Mesenchymal stem cell (in vitro differentiated cells and primary cell): ENCODE measurements at regions not wholly inside any gene's neighbourhood (a gene's known extent, or its start where the extent isn't known, plus 50 kb on each side); places are given as distances from the start of the nearest gene placed in this dataset.
A peak's percentile ranks its signal among the peaks of the same experiment; 100 is the strongest.

Experiments
- DNase-seq: peaks from one replicate; pipeline ENCODE4 v3.0.0-alpha.2; 2013
- H2AFZ ChIP-seq: one replicate; pipeline ENCODE4 v1.6.1; 2013; ENCODE audit warnings: low read depth, mild to moderate bottlenecking, control low read depth, inconsistent platforms, low read length, moderate library complexity
- H2AK5ac ChIP-seq: 2 replicates; pipeline ENCODE4 v1.6.1; 2013; ENCODE audit warnings: low read length, moderate library complexity, mild to moderate bottlenecking, inconsistent platforms; ENCODE audit not compliant: severe bottlenecking
- H2BK120ac ChIP-seq: one replicate; pipeline ENCODE4 v1.6.1; 2013; ENCODE audit warnings: low read depth, mild to moderate bottlenecking, inconsistent platforms, low read length, moderate library complexity
- H2BK12ac ChIP-seq, 2 experiments: one replicate each; pipeline ENCODE4 v1.6.1; 2013; ENCODE audit warnings: inconsistent platforms in 2 of 2, low read length in 2 of 2, mild to moderate bottlenecking in 2 of 2, moderate library complexity in 2 of 2, control low read depth in 1 of 2
- H2BK15ac ChIP-seq: one replicate; pipeline ENCODE4 v1.6.1; 2013; ENCODE audit warnings: mild to moderate bottlenecking, low read depth, inconsistent platforms; ENCODE audit not compliant: poor library complexity, severe bottlenecking
- H2BK5ac ChIP-seq: 2 replicates; pipeline ENCODE4 v1.6.1; 2013; ENCODE audit warnings: low read depth, mild to moderate bottlenecking, low read length, control low read depth, inconsistent platforms; ENCODE audit not compliant: poor library complexity, severe bottlenecking
- H3K14ac ChIP-seq, 2 experiments: one replicate each; pipeline ENCODE4 v1.6.1; 2013; ENCODE audit warnings: inconsistent platforms in 2 of 2, low read length in 2 of 2, control low read depth in 1 of 2, mild to moderate bottlenecking in 1 of 2, moderate library complexity in 1 of 2
- H3K18ac ChIP-seq, 2 experiments: one replicate each; pipeline ENCODE4 v1.6.1; 2013; ENCODE audit warnings: inconsistent platforms in 2 of 2, low read length in 2 of 2, control low read depth in 1 of 2, low read depth in 1 of 2, mild to moderate bottlenecking in 1 of 2
- H3K23ac ChIP-seq, 2 experiments: one replicate each; pipeline ENCODE4 v1.6.1; 2013; ENCODE audit warnings: inconsistent platforms in 2 of 2, low read length in 2 of 2, mild to moderate bottlenecking in 2 of 2, moderate library complexity in 2 of 2, control low read depth in 1 of 2
- H3K27ac ChIP-seq: 2 replicates; pipeline ENCODE4 v1.5.1; 2013; ENCODE audit warnings: mild to moderate bottlenecking, moderate library complexity, low read length, control low read depth, inconsistent platforms; ENCODE audit not compliant: poor library complexity, severe bottlenecking
- H3K27me3 ChIP-seq, 2 experiments: 2 replicates each; pipeline versions ENCODE4 v1.6.1 to v1.7.0; 2013; ENCODE audit warnings: low read length in 2 of 2, mild to moderate bottlenecking in 2 of 2, moderate library complexity in 2 of 2, control low read depth in 1 of 2, inconsistent platforms in 1 of 2; ENCODE audit not compliant: control insufficient read depth in 1 of 2, insufficient read depth in 1 of 2
- H3K36me3 ChIP-seq, 2 experiments: 2 replicates each; pipeline versions ENCODE4 v1.6.1 to v1.7.0; 2013; ENCODE audit warnings: low read length in 2 of 2, control low read depth in 1 of 2, inconsistent platforms in 1 of 2, low read depth in 1 of 2, mild to moderate bottlenecking in 1 of 2; ENCODE audit not compliant: insufficient read depth in 2 of 2, control insufficient read depth in 1 of 2
- H3K4ac ChIP-seq, 2 experiments: one replicate each; pipeline ENCODE4 v1.6.1; 2013; ENCODE audit warnings: inconsistent platforms in 2 of 2, low read length in 2 of 2, mild to moderate bottlenecking in 2 of 2, moderate library complexity in 2 of 2, control low read depth in 1 of 2, low read depth in 1 of 2
- H3K4me1 ChIP-seq: 2 replicates; pipeline ENCODE4 v1.6.1; 2013; ENCODE audit warnings: low read depth, low read length, control low read depth; ENCODE audit not compliant: control insufficient read depth, insufficient read depth
- H3K4me2 ChIP-seq: 2 replicates; pipeline ENCODE4 v1.6.1; 2013; ENCODE audit warnings: low read length, mild to moderate bottlenecking, inconsistent platforms; ENCODE audit not compliant: poor library complexity, severe bottlenecking
- H3K4me3 ChIP-seq, 2 experiments: 2 replicates each; pipeline versions ENCODE4 v1.5.1 to v1.7.0; 2013; ENCODE audit warnings: low read length in 2 of 2, mild to moderate bottlenecking in 2 of 2, control low read depth in 1 of 2, low read depth in 1 of 2; ENCODE audit not compliant: insufficient read depth in 1 of 2
- H3K79me1 ChIP-seq: replicated peaks from 2 replicates; pipeline ENCODE4 v1.6.1; 2013; ENCODE audit warnings: mild to moderate bottlenecking, control low read depth, low read length, inconsistent platforms; ENCODE audit not compliant: poor library complexity, severe bottlenecking
- H3K9ac ChIP-seq: 2 replicates; pipeline ENCODE4 v1.7.0; 2013; ENCODE audit warnings: mild to moderate bottlenecking, low read length, moderate library complexity
- H3K9me3 ChIP-seq: 2 replicates; pipeline ENCODE4 v1.7.0; 2013; ENCODE audit warnings: mild to moderate bottlenecking, low read length; ENCODE audit not compliant: control insufficient read depth
- H4K8ac ChIP-seq: one replicate; pipeline ENCODE4 v1.6.1; 2013; ENCODE audit warnings: inconsistent platforms, mild to moderate bottlenecking, low read length, moderate library complexity
- H4K91ac ChIP-seq: one replicate; pipeline ENCODE4 v1.6.1; 2013; ENCODE audit warnings: mild to moderate bottlenecking, low read length, inconsistent platforms
- whole genome bisulfite sequencing: methylation state at CpG from one replicate; pipeline ENCODE4 v1.1.7; 2013; ENCODE audit warnings: mixed read lengths; 5-methylcytosine and 5-hydroxymethylcytosine counted together

DNA sequence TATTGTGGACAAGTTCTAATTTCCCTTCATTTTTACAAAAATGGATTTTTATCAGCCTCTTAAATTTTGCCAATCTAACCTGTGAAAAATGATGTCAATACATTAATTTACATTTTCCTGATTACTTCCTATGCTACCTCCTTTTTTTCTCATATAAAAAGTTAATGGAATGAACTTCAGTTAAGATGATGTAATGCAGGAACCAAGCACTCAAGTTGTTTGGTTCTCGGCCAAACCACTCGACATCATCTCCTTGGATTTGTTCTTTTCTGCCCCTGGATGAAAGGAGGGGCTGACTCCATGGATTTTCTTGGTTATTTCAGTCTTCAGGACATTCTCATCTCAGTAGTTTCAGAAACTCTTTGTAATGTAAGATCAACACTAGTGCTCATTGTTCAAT, 253.1 kb upstream of the NXPH2 start:
- no peaks in the 10 kb centered on the region for H3K27me3 ChIP-seq
- no peaks in the 10 kb centered on the region for H3K79me1 ChIP-seq
- H3K4me1 ChIP-seq = peaks cover 4% of the 10 kb centered on the region
- H3K9ac ChIP-seq = no peak overlapping the region
- no peak overlapping the region for H3K4me3 ChIP-seq
- H2BK15ac ChIP-seq = no peak overlapping the region
- WGBS = 0% methylated on average over 2 of the region's 2 CpGs
- no peak overlapping the region for H4K8ac ChIP-seq
- no peak overlapping the region for H2BK12ac ChIP-seq
- H3K4ac ChIP-seq = no peak overlapping the region
- peak; percentile 42 for DNase-seq
- no peak overlapping the region for H2AFZ ChIP-seq
- no peak overlapping the region for H3K23ac ChIP-seq
- no peak overlapping the region for H3K14ac ChIP-seq
- H2AK5ac ChIP-seq = no peak overlapping the region
- H3K27ac ChIP-seq = no peak overlapping the region
- H4K91ac ChIP-seq = no peak overlapping the region
- H2BK5ac ChIP-seq = no peak overlapping the region
- no peak overlapping the region for H3K4me2 ChIP-seq
- H3K36me3 ChIP-seq = no peaks in the 10 kb centered on the region
- no peak overlapping the region for H3K18ac ChIP-seq
- peaks cover 4% of the 10 kb centered on the region for H3K9me3 ChIP-seq
- H2BK120ac ChIP-seq = no peak overlapping the region

DNA sequence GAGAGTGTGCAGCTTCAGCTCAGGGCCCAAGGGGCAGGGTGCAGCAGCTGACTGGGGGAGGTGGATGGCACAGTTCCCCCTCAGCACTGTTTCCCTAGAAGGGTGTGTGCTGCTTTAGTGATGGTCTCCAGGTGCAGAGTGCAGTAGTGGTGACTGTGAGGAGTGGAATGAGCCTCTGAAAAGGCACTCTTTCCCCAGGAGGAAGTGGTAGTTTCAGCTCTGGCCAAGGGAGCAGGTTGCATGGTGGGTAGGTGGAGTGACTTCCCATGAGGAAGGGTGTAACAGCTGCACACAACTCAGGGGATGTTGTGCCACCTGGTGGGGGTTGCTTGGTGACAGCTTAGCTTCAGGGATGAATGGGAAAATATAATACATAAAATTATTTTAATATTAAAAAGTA, 251.5 kb upstream of the NXPH2 start:
- H3K23ac ChIP-seq = no peak overlapping the region
- no peaks in the 10 kb centered on the region for H3K79me1 ChIP-seq
- no peak overlapping the region for H2BK12ac ChIP-seq
- H3K27me3 ChIP-seq = no peaks in the 10 kb centered on the region
- H2AFZ ChIP-seq = no peak overlapping the region
- no peak overlapping the region for H2BK15ac ChIP-seq
- no peak overlapping the region for H3K18ac ChIP-seq
- no peak overlapping the region for H3K9ac ChIP-seq
- H4K8ac ChIP-seq = no peak overlapping the region
- H2BK5ac ChIP-seq = no peak overlapping the region
- H3K4ac ChIP-seq = no peak overlapping the region
- DNase-seq = no peak
- H3K4me2 ChIP-seq = no peak overlapping the region
- H3K4me1 ChIP-seq = peaks cover 4% of the 10 kb centered on the region
- H3K36me3 ChIP-seq = no peaks in the 10 kb centered on the region
- no peak overlapping the region for H2AK5ac ChIP-seq
- H2BK120ac ChIP-seq = no peak overlapping the region
- peaks cover 4% of the 10 kb centered on the region for H3K9me3 ChIP-seq
- H4K91ac ChIP-seq = no peak overlapping the region
- H3K4me3 ChIP-seq = no peak overlapping the region
- no peak overlapping the region for H3K27ac ChIP-seq
- no peak overlapping the region for H3K14ac ChIP-seq

DNA sequence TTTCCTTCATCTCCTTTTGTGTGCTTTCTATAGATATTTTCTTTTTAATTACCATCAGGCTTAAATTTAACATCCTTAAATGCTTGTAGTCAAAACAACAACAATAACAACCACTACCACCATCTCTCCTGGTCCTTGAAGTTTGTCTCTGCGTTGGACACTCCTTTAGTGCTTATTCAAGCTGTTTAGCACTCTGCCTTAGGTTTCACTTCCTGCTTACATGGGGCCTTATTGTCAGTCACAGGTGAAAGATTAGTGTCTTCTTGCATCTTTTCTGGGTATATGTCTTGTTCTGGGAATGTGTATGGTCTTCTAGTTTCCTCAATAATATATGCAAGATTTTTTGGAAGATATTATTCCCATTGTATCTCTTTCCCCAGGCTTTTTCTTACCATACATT, 240.1 kb upstream of the NXPH2 start:
- no peaks in the 10 kb centered on the region for H3K36me3 ChIP-seq
- no peak overlapping the region for H2BK15ac ChIP-seq
- no peak overlapping the region for H2BK5ac ChIP-seq
- no peak overlapping the region for H4K8ac ChIP-seq
- H3K9ac ChIP-seq = no peak overlapping the region
- H4K91ac ChIP-seq = no peak overlapping the region
- no peak overlapping the region for H2BK120ac ChIP-seq
- no peak overlapping the region for H2AFZ ChIP-seq
- H3K79me1 ChIP-seq = no peaks in the 10 kb centered on the region
- no peak for DNase-seq
- WGBS = 86% methylated on average over 1 of the region's 1 CpG
- H3K18ac ChIP-seq = no peak overlapping the region
- no peak overlapping the region for H3K4me2 ChIP-seq
- H3K14ac ChIP-seq = no peak overlapping the region
- H3K27me3 ChIP-seq = no peaks in the 10 kb centered on the region
- H3K4ac ChIP-seq = no peak overlapping the region
- H2BK12ac ChIP-seq = no peak overlapping the region
- no peak overlapping the region for H2AK5ac ChIP-seq
- H3K9me3 ChIP-seq = peaks cover 51% of the 10 kb centered on the region
- no peak overlapping the region for H3K23ac ChIP-seq
- no peak overlapping the region for H3K4me3 ChIP-seq
- H3K27ac ChIP-seq = no peak overlapping the region
- no peaks in the 10 kb centered on the region for H3K4me1 ChIP-seq

DNA sequence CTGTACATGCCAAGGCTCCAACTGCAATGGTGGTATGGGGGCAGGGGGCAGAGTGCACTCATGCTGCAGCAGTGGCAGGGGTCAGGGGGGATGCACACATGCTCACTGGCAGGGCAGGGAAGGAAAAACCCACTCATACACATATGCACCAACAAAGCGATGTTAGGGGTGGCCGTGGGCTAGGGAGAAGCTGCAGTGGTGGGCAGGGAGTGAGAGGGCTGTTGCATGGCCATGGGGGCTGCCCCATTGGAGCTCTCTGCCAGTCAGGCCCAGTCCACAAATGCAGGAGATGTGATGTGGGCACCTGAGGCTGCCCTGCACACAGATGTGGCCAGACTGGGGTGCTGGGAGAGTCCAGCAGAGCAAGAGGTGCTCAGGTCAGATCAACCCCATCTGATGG, 238.1 kb upstream of the NXPH2 start:
- Histone ChIP-seq H3K18ac (no peak overlapping the region), H3K4me1 (no peaks in the 10 kb centered on the region), H3K4me3 (no peak overlapping the region), H3K4me2 (no peak overlapping the region), H3K14ac (no peak overlapping the region), H4K91ac (no peak overlapping the region), H3K23ac (no peak overlapping the region), H2BK15ac (no peak overlapping the region), H2AFZ (no peak overlapping the region), H3K4ac (no peak overlapping the region), H3K27ac (no peak overlapping the region), H3K79me1 (no peaks in the 10 kb centered on the region), H2AK5ac (no peak overlapping the region), H3K9ac (no peak overlapping the region), H4K8ac (no peak overlapping the region), H2BK5ac (no peak overlapping the region), H3K9me3 (peaks cover 56% of the 10 kb centered on the region), H3K27me3 (no peaks in the 10 kb centered on the region), H2BK120ac (no peak overlapping the region), H2BK12ac (no peak overlapping the region), H3K36me3 (no peaks in the 10 kb centered on the region)
- WGBS = 44% methylated on average over 2 of the region's 2 CpGs
- DNase-seq = no peak
